Pancreas (tissue), 10 donors: ENCODE measurements at regions not wholly inside any gene's neighbourhood (a gene's known extent, or its start where the extent isn't known, plus 50 kb on each side); places are given as distances from the start of the nearest gene placed in this dataset.

Experiments
- ATAC-seq, 4 donors: fragments of 200-7000 bp; cut with Tn5 transposase; one replicate each; pipeline versions ENCODE4 v1.8.0 to v1.9.1; 2020; ENCODE audit warnings: mild to moderate bottlenecking in 4 of 4, moderate library complexity in 4 of 4
- DNase-seq, 6 donors: peaks; one replicate each; pipeline ENCODE4 v3.0.0-alpha.2; 2020
- FAIRE-seq: peaks from 2 replicates; lab custom pipeline; 2012; peaks lifted over from hg19 to GRCh38; lab: Jason Lieb, UNC
- H3K27ac ChIP-seq, 4 donors: fragments of 200-600 bp; sonication (generic); 1 replicate in 3 of 4; 2 replicates in 1 of 4; pipeline versions ENCODE4 v1.5.0 to v1.8.0; 2020
- H3K27me3 ChIP-seq, 4 donors: fragments of 200-600 bp; one replicate each; pipeline ENCODE4 v1.8.0; 2021
- H3K36me3 ChIP-seq, 3 donors: fragments of 200-600 bp; sonication (generic) in 1 of 3; one replicate each; pipeline versions ENCODE4 v1.5.0 to v1.8.0; 2020 to 2021
- H3K4me1 ChIP-seq, 3 donors: fragments of 200-600 bp; one replicate each; pipeline ENCODE4 v1.8.0; 2021
- H3K4me3 ChIP-seq, 4 donors: fragments of 200-600 bp; sonication (generic) in 2 of 4; one replicate each; pipeline versions ENCODE4 v1.5.0 to v1.8.0; 2020 to 2021
- H3K9me3 ChIP-seq, 4 donors: fragments of 200-600 bp; one replicate each; pipeline ENCODE4 v1.8.0; 2021
- CTCF ChIP-seq, 4 donors: fragments of 200-600 bp; sonication (generic) in 3 of 4; IDR thresholded peaks; one replicate each; pipeline versions ENCODE4 v1.5.0 to v1.8.0; 2021; ENCODE audit warnings: antibody characterized with exemption in 4 of 4
- WGBS, 2 donors: extraction: QIAGEN DNeasy Blood & Tissue Kit; methylation state at CpG; one replicate each; pipeline ENCODE4 v1.1.7; 2013; 5-methylcytosine and 5-hydroxymethylcytosine counted together
- intact Hi-C, 3 donors: fragments of 100-400 bp; cut with DNase I; formaldehyde crosslinking; loops; one replicate each; pipeline versions ENCODE4 v1.11.1 to v1.14.2; 2022
- donor health status: healthy with polysubstance abuse.
- donor health status: DM: no; HTN: no; CAD: no; lungs with moderate emphysema.
- donor health status: DM: no; HTN: no; CAD: no.
- donor health status: control.
- donor health status: control.
- donor health status: Bipolar disorder and iron deficiency.
- donor health status: DM: yes; HTN: yes; CAD: no.
- donor health status: DM: no; HTN: no; CAD: no.
- donor health status: DM: no; HTN: no; CAD: no.
- donor health status: DM: yes; HTN: yes; CAD: no.

- Histone ChIP-seq H3K36me3 (no peaks in the 10 kb centered on the region), H3K4me3 (no peak overlapping the region), H3K27me3 (no peaks in the 10 kb centered on the region), H3K27ac (no peak overlapping the region), H3K4me1 (no peaks in the 10 kb centered on the region), H3K9me3 (no peaks in the 10 kb centered on the region)
- 44 to 46% methylated on average over 1 of the region's 1 CpG for WGBS, 2 donors
- FAIRE-seq = no peak
- intact Hi-C loops = no loop called here
- TF ChIP-seq CTCF (IDR thresholded peaks at IDR 0.05) = no peak
- no peak for DNase-seq
- no peak for ATAC-seq
Observed at GRCh38 chr13:102940770-102941169, 94.9 kb downstream of the ERCC5 start.

DNA sequence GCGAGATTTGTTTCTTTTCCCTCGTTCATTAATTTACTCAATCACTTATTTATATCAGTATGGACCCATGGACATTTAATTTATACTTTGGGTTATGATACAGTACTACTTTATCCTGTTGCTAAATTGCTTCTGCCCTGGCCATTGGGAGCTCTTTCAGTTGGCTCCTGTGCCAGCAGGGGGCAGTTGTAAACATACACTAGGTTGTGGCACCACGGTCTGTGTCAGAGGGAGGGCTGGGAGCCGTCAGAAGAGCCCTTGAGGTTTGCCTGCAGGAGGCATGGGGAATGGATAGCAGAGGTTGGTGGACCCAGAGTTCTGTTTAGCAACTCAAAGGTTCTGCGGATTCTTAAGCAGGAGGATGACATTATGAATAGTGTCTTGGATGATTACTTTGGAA lies 94.3 kb downstream of the ERCC5 start:
- Histone ChIP-seq H3K36me3 (no peaks in the 10 kb centered on the region), H3K4me3 (no peak overlapping the region), H3K9me3 (no peaks in the 10 kb centered on the region), H3K4me1 (no peaks in the 10 kb centered on the region), H3K27ac (no peak overlapping the region), H3K27me3 (no peaks in the 10 kb centered on the region)
- FAIRE-seq (no peak), DNase-seq (no peak), ATAC-seq (no peak)
- no peak for TF ChIP-seq CTCF (IDR thresholded peaks at IDR 0.05)
- intact Hi-C loops = no loop called here
- 60 to 74% methylated on average over 5 of the region's 5 CpGs for WGBS, 2 donors

- intact Hi-C loops = no loop called here
- H3K27me3 ChIP-seq = no peaks in the 10 kb centered on the region
- 27 to 37% methylated on average over 2 of the region's 2 CpGs for WGBS, 2 donors
- DNase-seq (no peak), ATAC-seq (no peak), FAIRE-seq (no peak)
- H3K36me3 ChIP-seq = no peaks in the 10 kb centered on the region
- no peaks in the 10 kb centered on the region for H3K4me1 ChIP-seq
- H3K9me3 ChIP-seq = no peaks in the 10 kb centered on the region
- H3K4me3 ChIP-seq = no peak overlapping the region
- H3K27ac ChIP-seq = no peak overlapping the region
- no peak for TF ChIP-seq CTCF (IDR thresholded peaks at IDR 0.05)
Observed at GRCh38 chr13:102935896-102936321, 90.1 kb downstream of the ERCC5 start.

DNA sequence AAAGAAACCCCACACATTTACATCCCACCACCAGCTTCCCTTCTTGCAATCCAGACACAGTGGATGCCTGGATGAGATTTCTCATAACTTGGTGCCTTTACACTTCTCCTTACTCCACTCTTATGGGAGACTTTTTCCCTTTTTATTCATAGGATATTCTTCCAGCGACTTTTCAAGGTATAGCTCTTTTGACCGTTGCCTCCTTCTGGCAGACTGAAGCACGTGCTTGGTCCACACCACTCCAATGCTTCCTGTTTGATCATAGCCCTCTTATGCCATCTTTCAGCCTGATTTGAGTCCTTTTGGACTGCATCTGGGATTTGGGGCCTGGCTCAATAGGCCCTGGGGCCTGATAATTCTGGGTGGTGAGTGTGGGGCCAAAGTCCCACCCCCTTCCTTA lies 87.7 kb downstream of the ERCC5 start:
- Histone ChIP-seq H3K4me3 (no peak overlapping the region), H3K9me3 (no peaks in the 10 kb centered on the region), H3K4me1 (no peaks in the 10 kb centered on the region), H3K36me3 (no peaks in the 10 kb centered on the region), H3K27me3 (no peaks in the 10 kb centered on the region), H3K27ac (no peak overlapping the region)
- ATAC-seq = no peak
- 73 to 81% methylated on average over 3 of the region's 3 CpGs for WGBS, 2 donors
- no peak for FAIRE-seq
- no peak for TF ChIP-seq CTCF (IDR thresholded peaks at IDR 0.05)
- DNase-seq = no peak
- intact Hi-C loops = no loop called here

- no peak overlapping the region for H3K27ac ChIP-seq
- no peaks in the 10 kb centered on the region for H3K4me1 ChIP-seq
- H3K4me3 ChIP-seq = no peak overlapping the region
- no peaks in the 10 kb centered on the region for H3K36me3 ChIP-seq
- 49 to 57% methylated on average over 6 of the region's 6 CpGs for WGBS, 2 donors
- no peak for TF ChIP-seq CTCF (IDR thresholded peaks at IDR 0.05)
- DNase-seq (no peak), FAIRE-seq (no peak), ATAC-seq (no peak)
- no peaks in the 10 kb centered on the region for H3K9me3 ChIP-seq
- intact Hi-C loops = no loop called here
- H3K27me3 ChIP-seq = no peaks in the 10 kb centered on the region
Observed at GRCh38 chr13:102933122-102933521, 87.3 kb downstream of the ERCC5 start.
